OCI-LY1 (cell line): ENCODE measurements at regions not wholly inside any gene's neighbourhood (a gene's known extent, or its start where the extent isn't known, plus 50 kb on each side); places are given as distances from the start of the nearest gene placed in this dataset.

Experiments used
- H2AFZ ChIP-seq: fragments of 200-600 bp; sonication (generic), shearing (Covaris generic); 2 replicates; pipeline ENCODE4 v1.6.0; 2014; ENCODE audit warnings: antibody characterized with exemption, mild to moderate bottlenecking, low read length
- H3F3A ChIP-seq: fragments of 200-600 bp; sonication (generic), shearing (Covaris generic); 2 replicates; pipeline ENCODE4 v1.6.0; 2014; ENCODE audit warnings: mild to moderate bottlenecking, antibody characterized with exemption, low read length, moderate library complexity; ENCODE audit not compliant: insufficient read depth
- H3K27ac ChIP-seq: fragments of 200-600 bp; sonication (generic); 2 replicates; pipeline ENCODE4 v1.5.1; 2014; ENCODE audit warnings: low read length, mixed run types, mild to moderate bottlenecking, low read depth; ENCODE audit not compliant: poor library complexity, severe bottlenecking
- H3K27me3 ChIP-seq: fragments of 200-600 bp; sonication (generic); 2 replicates; pipeline ENCODE4 v1.6.0; 2014; ENCODE audit warnings: antibody characterized with exemption, mild to moderate bottlenecking, low read length, moderate library complexity; ENCODE audit not compliant: insufficient read depth
- H3K36me3 ChIP-seq: fragments of 200-600 bp; sonication (generic); 2 replicates; pipeline ENCODE4 v1.6.1; 2014; ENCODE audit warnings: mild to moderate bottlenecking, antibody characterized with exemption, low read length, moderate library complexity, mixed read lengths; ENCODE audit not compliant: insufficient read depth
- H3K4me1 ChIP-seq: fragments of 200-600 bp; sonication (generic); 2 replicates; pipeline ENCODE4 v1.5.1; 2014; ENCODE audit warnings: mild to moderate bottlenecking, low read length, moderate library complexity; ENCODE audit not compliant: insufficient read depth, severe bottlenecking
- H3K4me2 ChIP-seq: fragments of 200-600 bp; sonication (generic), shearing (Covaris generic); 2 replicates; pipeline ENCODE4 v1.6.1; 2014; ENCODE audit warnings: low read length
- H3K4me3 ChIP-seq: fragments of 200-600 bp; sonication (generic); 2 replicates; pipeline ENCODE4 v1.5.1; 2014; ENCODE audit warnings: low read length, low read depth, mild to moderate bottlenecking, mixed read lengths; ENCODE audit not compliant: poor library complexity, severe bottlenecking
- H3K79me2 ChIP-seq: fragments of 200-600 bp; shearing (Covaris generic); 2 replicates; pipeline ENCODE4 v1.6.1; 2016; ENCODE audit warnings: mixed run types, low read length, mixed read lengths; ENCODE audit not compliant: insufficient read depth
- H3K9ac ChIP-seq: fragments of 200-600 bp; sonication (generic), shearing (Covaris generic); 2 replicates; pipeline ENCODE4 v1.6.1; 2014; ENCODE audit warnings: mild to moderate bottlenecking, low read length, mixed read lengths
- H3K9me2 ChIP-seq: fragments of 200-600 bp; sonication (generic), shearing (Covaris generic); 2 replicates; pipeline ENCODE4 v1.6.1; 2014; ENCODE audit warnings: low read depth, mild to moderate bottlenecking, low read length, mixed read lengths
- H3K9me3 ChIP-seq: fragments of 200-600 bp; shearing (Covaris generic); 2 replicates; pipeline ENCODE4 v1.6.1; 2014; ENCODE audit warnings: low read length, mixed read lengths
- H4K20me1 ChIP-seq: fragments of 200-600 bp; sonication (generic), shearing (Covaris generic); 2 replicates; pipeline ENCODE4 v1.6.0; 2016; ENCODE audit warnings: mild to moderate bottlenecking, low read length; ENCODE audit not compliant: insufficient read depth
- CTCF ChIP-seq: fragments of 200-600 bp; sonication (generic), shearing (Covaris generic); IDR thresholded peaks from 2 replicates; pipeline ENCODE4 v1.5.1; 2017; ENCODE audit warnings: mild to moderate bottlenecking, antibody characterized with exemption, low read length, moderate library complexity, mixed read lengths
- EZH2 ChIP-seq: fragments of 200-600 bp; sonication (generic), shearing (Covaris generic); IDR thresholded peaks from 2 replicates; pipeline ENCODE4 v1.8.0; 2017; ENCODE audit warnings: borderline replicate concordance, mixed run types, mild to moderate bottlenecking, antibody characterized with exemption, low read length, moderate library complexity, mixed read lengths

GRCh38 chr5:74450095-74450494 lies 190.4 kb downstream of the ENC1 start:
- Histone ChIP-seq H3K9me2 (no peaks in the 10 kb centered on the region), H3K4me3 (no peak overlapping the region), H3K27me3 (no peaks in the 10 kb centered on the region), H3K9me3 (no peaks in the 10 kb centered on the region), H3K79me2 (no peaks in the 10 kb centered on the region), H2AFZ (no peak overlapping the region), H3F3A (no peaks in the 10 kb centered on the region), H3K4me2 (no peak overlapping the region), H4K20me1 (no peaks in the 10 kb centered on the region), H3K9ac (no peak overlapping the region), H3K36me3 (no peaks in the 10 kb centered on the region), H3K4me1 (no peaks in the 10 kb centered on the region), H3K27ac (no peak overlapping the region)
- TF ChIP-seq EZH2 (no peak), CTCF (no peak)

- TF ChIP-seq CTCF (no peak), EZH2 (no peak)
- H3K4me3 ChIP-seq, result no peak overlapping the region
- no peak overlapping the region for H2AFZ ChIP-seq
- no peak overlapping the region for H3K27ac ChIP-seq
- H3K4me1 ChIP-seq, result no peaks in the 10 kb centered on the region
- no peaks in the 10 kb centered on the region for H3K9me2 ChIP-seq
- H3K79me2 ChIP-seq, result no peaks in the 10 kb centered on the region
- H4K20me1 ChIP-seq, result no peaks in the 10 kb centered on the region
- H3F3A ChIP-seq, result no peaks in the 10 kb centered on the region
- H3K27me3 ChIP-seq, result no peaks in the 10 kb centered on the region
- no peaks in the 10 kb centered on the region for H3K9me3 ChIP-seq
- H3K4me2 ChIP-seq, result no peak overlapping the region
- no peaks in the 10 kb centered on the region for H3K36me3 ChIP-seq
- no peak overlapping the region for H3K9ac ChIP-seq
Observed at GRCh38 chr5:74446725-74447241, 193.7 kb downstream of the ENC1 start.

GRCh38 chr5:74442466-74442865 lies 198.1 kb downstream of the ENC1 start:
- H3K4me1 ChIP-seq, result no peaks in the 10 kb centered on the region
- no peak overlapping the region for H3K27ac ChIP-seq
- no peak overlapping the region for H3K4me2 ChIP-seq
- H2AFZ ChIP-seq, result no peak overlapping the region
- no peak overlapping the region for H3K4me3 ChIP-seq
- H3K79me2 ChIP-seq, result no peaks in the 10 kb centered on the region
- TF ChIP-seq CTCF (no peak), EZH2 (no peak)
- H3K9ac ChIP-seq, result no peak overlapping the region
- no peaks in the 10 kb centered on the region for H3F3A ChIP-seq
- H3K9me2 ChIP-seq, result no peaks in the 10 kb centered on the region
- H3K27me3 ChIP-seq, result no peaks in the 10 kb centered on the region
- H3K36me3 ChIP-seq, result no peaks in the 10 kb centered on the region
- no peaks in the 10 kb centered on the region for H3K9me3 ChIP-seq
- H4K20me1 ChIP-seq, result no peaks in the 10 kb centered on the region
